GM23338 (cell line): ENCODE measurements at regions not wholly inside any gene's neighbourhood (a gene's known extent, or its start where the extent isn't known, plus 50 kb on each side); places are given as distances from the start of the nearest gene placed in this dataset.

Source experiments
- CTCF ChIP-seq, 2 experiments: fragments of 200-600 bp in 1 of 2; sonication (generic) in 1 of 2; conservative IDR thresholded peaks; 2 replicates each; pipeline versions ENCODE4 v1.5.1 to v1.6.1; 2016 to 2017; ENCODE audit warnings: antibody characterized with exemption in 2 of 2, low read depth in 2 of 2, mild to moderate bottlenecking in 2 of 2, moderate library complexity in 1 of 2
- ETS1 ChIP-seq: IDR thresholded peaks from 2 replicates; pipeline ENCODE4 v1.6.1; 2016; ENCODE audit warnings: antibody characterized with exemption
- EZH2 ChIP-seq: fragments of 200-600 bp; sonication (generic); IDR thresholded peaks from one replicate; pipeline ENCODE4 v1.8.0; 2017; ENCODE audit warnings: antibody characterized with exemption, mild to moderate bottlenecking, low read depth; ENCODE audit not compliant: unreplicated experiment
- EZH2phosphoT487 ChIP-seq: fragments of 200-600 bp; sonication (generic); IDR thresholded peaks from one replicate; pipeline ENCODE4 v1.8.1; 2018; ENCODE audit warnings: antibody characterized with exemption; ENCODE audit not compliant: unreplicated experiment
- JUNB ChIP-seq: IDR thresholded peaks from one replicate; pipeline ENCODE4 v1.6.1; 2016; ENCODE audit warnings: antibody characterized with exemption; ENCODE audit not compliant: unreplicated experiment
- NANOG ChIP-seq: IDR thresholded peaks from 2 replicates; pipeline ENCODE4 v1.6.1; 2016; ENCODE audit warnings: antibody characterized with exemption, borderline replicate concordance
- POLR2AphosphoS5 ChIP-seq: IDR thresholded peaks from 2 replicates; pipeline ENCODE4 v1.6.1; 2016; ENCODE audit warnings: antibody characterized with exemption, low read depth
- STAT1 ChIP-seq: IDR thresholded peaks from one replicate; pipeline ENCODE4 v1.6.1; 2016; ENCODE audit warnings: antibody characterized with exemption; ENCODE audit not compliant: unreplicated experiment
- ZNF114 ChIP-seq: fragments of 250-450 bp; sonication (Bioruptor Pico); IDR thresholded peaks from 2 replicates; pipeline ENCODE4 v1.5.0; 2020; ENCODE audit warnings: mild to moderate bottlenecking, moderate library complexity
- ZNF331 ChIP-seq: fragments of 250-450 bp; sonication (Bioruptor Pico); IDR thresholded peaks from 2 replicates; pipeline ENCODE4 v1.5.0; 2020; ENCODE audit warnings: low read depth, mild to moderate bottlenecking, moderate library complexity
- TF ChIP-seq, protein P1 (sequence below): IDR thresholded peaks from one replicate; pipeline ENCODE4 v1.6.1; 2018; ENCODE audit warnings: antibody characterized with exemption; ENCODE audit not compliant: unreplicated experiment

GRCh38 chr9:32322622-32323021, 61.8 kb upstream of the ACO1 start:
- TF ChIP-seq CTCF (conservative IDR thresholded peaks at IDR 0.05; ENCODE audit: low read depth in 2 of 2) (no peak), NANOG (no peak), EZH2 (no peak), POLR2AphosphoS5 (no peak), JUNB (no peak), EZH2phosphoT487 (no peak), ETS1 (no peak), ZNF114 (CRISPR knock-in tag) (no peak), STAT1 (no peak), ZNF331 (CRISPR knock-in tag) (no peak)
- TF ChIP-seq, protein P1, sequence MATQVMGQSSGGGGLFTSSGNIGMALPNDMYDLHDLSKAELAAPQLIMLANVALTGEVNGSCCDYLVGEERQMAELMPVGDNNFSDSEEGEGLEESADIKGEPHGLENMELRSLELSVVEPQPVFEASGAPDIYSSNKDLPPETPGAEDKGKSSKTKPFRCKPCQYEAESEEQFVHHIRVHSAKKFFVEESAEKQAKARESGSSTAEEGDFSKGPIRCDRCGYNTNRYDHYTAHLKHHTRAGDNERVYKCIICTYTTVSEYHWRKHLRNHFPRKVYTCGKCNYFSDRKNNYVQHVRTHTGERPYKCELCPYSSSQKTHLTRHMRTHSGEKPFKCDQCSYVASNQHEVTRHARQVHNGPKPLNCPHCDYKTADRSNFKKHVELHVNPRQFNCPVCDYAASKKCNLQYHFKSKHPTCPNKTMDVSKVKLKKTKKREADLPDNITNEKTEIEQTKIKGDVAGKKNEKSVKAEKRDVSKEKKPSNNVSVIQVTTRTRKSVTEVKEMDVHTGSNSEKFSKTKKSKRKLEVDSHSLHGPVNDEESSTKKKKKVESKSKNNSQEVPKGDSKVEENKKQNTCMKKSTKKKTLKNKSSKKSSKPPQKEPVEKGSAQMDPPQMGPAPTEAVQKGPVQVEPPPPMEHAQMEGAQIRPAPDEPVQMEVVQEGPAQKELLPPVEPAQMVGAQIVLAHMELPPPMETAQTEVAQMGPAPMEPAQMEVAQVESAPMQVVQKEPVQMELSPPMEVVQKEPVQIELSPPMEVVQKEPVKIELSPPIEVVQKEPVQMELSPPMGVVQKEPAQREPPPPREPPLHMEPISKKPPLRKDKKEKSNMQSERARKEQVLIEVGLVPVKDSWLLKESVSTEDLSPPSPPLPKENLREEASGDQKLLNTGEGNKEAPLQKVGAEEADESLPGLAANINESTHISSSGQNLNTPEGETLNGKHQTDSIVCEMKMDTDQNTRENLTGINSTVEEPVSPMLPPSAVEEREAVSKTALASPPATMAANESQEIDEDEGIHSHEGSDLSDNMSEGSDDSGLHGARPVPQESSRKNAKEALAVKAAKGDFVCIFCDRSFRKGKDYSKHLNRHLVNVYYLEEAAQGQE, result no peak
